ENCODE measurements at regions not wholly inside any gene's neighbourhood (a gene's known extent, or its start where the extent isn't known, plus 50 kb on each side); places are given as distances from the start of the nearest gene placed in this dataset.

DNA sequence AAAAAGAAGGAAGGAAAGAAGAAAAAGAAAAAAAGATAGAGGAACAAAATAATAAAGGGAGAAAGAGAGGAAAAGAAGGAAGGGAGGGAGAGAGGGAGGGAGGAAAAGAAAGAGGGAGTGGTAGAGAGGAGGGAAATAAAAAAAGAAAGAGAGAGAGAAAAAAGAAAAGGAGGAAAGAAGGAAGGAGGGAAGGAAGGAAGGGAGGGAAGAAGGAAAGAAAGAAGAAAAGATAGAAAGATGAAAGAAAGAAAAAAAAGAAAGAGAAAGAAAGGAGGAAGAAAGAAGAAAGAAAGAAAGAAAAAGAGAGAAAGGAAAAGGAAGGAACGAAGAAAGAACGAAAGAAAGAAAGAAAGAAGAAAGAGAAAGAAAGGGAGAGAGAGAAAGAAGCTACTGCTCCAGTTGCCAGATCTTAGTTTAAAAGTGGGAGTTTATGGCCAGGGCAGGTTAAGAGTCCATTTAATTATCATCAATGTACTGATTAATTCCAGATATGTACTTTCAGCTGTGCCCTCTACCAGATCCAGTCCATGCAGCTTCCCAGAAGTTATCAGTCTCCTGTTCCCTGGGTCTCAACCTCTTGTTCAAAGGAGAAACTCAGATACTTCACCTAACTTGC lies 1378.5 kb upstream of the NUDT12 start:
- H3K27ac ChIP-seq (ENCODE audit: low read depth in 1 of 2, low read length in 2 of 2): no peak overlapping the region
- no peak overlapping the region for H3K9ac ChIP-seq (ENCODE audit: low read depth in 1 of 2, low read length in 2 of 2)
- no peak overlapping the region for H3K4me3 ChIP-seq (ENCODE audit: low read depth in 1 of 3, low read length in 3 of 3)
- WGBS: 72% methylated on average over 2 of the region's 2 CpGs
- no peak for DNase-seq (ENCODE audit: low spot score)
- no peaks in the 10 kb centered on the region for H3K36me3 ChIP-seq (ENCODE audit: control insufficient read depth in 4 of 4, insufficient read depth in 3 of 4, low read depth in 1 of 4, low read length in 3 of 4)
- H3K4me1 ChIP-seq (ENCODE audit: control insufficient read depth in 4 of 4, insufficient read depth in 4 of 4, low read length in 3 of 4): no peaks in the 10 kb centered on the region
- no peaks in the 10 kb centered on the region for H3K9me3 ChIP-seq (ENCODE audit: control insufficient read depth in 4 of 4, low read length in 3 of 4)
- no peaks in the 10 kb centered on the region for H3K27me3 ChIP-seq (ENCODE audit: control insufficient read depth in 4 of 4, insufficient read depth in 4 of 4, low read length in 3 of 4)
- TF ChIP-seq ATF3 (IDR thresholded peaks at IDR 0.05) (no peak), FOXA2 (IDR thresholded peaks at IDR 0.05) (no peak), SP1 (IDR thresholded peaks at IDR 0.05) (no peak), ZBTB33 (IDR thresholded peaks at IDR 0.05) (no peak), NR2F2 (IDR thresholded peaks at IDR 0.05) (no peak), HNF4G (IDR thresholded peaks at IDR 0.05) (no peak), JUND (IDR thresholded peaks at IDR 0.05) (no peak)

GRCh38 chr5:104937598-104937997 lies 1375.0 kb upstream of the NUDT12 start:
- H3K36me3 ChIP-seq (ENCODE audit: control insufficient read depth in 4 of 4, insufficient read depth in 3 of 4, low read depth in 1 of 4, low read length in 3 of 4): no peaks in the 10 kb centered on the region
- no peaks in the 10 kb centered on the region for H3K4me1 ChIP-seq (ENCODE audit: control insufficient read depth in 4 of 4, insufficient read depth in 4 of 4, low read length in 3 of 4)
- H3K9ac ChIP-seq (ENCODE audit: low read depth in 1 of 2, low read length in 2 of 2): no peak overlapping the region
- no peak for DNase-seq (ENCODE audit: low spot score)
- no peaks in the 10 kb centered on the region for H3K27me3 ChIP-seq (ENCODE audit: control insufficient read depth in 4 of 4, insufficient read depth in 4 of 4, low read length in 3 of 4)
- H3K4me3 ChIP-seq (ENCODE audit: low read depth in 1 of 3, low read length in 3 of 3): no peak overlapping the region
- H3K9me3 ChIP-seq (ENCODE audit: control insufficient read depth in 4 of 4, low read length in 3 of 4): no peaks in the 10 kb centered on the region
- 81% methylated on average over 1 of the region's 1 CpG for WGBS
- TF ChIP-seq EGR1 (IDR thresholded peaks at IDR 0.05; ENCODE audit: low read depth in 2 of 2): no peak
- no peak for TF ChIP-seq RAD21 (IDR thresholded peaks at IDR 0.05)
- no peak for TF ChIP-seq ATF3 (IDR thresholded peaks at IDR 0.05)
- TF ChIP-seq REST (IDR thresholded peaks at IDR 0.05): no peak
- TF ChIP-seq FOXA2 (IDR thresholded peaks at IDR 0.05): no peak
- TF ChIP-seq HNF4G (IDR thresholded peaks at IDR 0.05): no peak
- no peak for TF ChIP-seq FOXA1 (IDR thresholded peaks at IDR 0.05)
- TF ChIP-seq TAF1 (conservative IDR thresholded peaks at IDR 0.05): no peak
- TF ChIP-seq, protein P1, sequence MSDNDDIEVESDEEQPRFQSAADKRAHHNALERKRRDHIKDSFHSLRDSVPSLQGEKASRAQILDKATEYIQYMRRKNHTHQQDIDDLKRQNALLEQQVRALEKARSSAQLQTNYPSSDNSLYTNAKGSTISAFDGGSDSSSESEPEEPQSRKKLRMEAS (IDR thresholded peaks at IDR 0.05): no peak
- TF ChIP-seq, protein P2, sequence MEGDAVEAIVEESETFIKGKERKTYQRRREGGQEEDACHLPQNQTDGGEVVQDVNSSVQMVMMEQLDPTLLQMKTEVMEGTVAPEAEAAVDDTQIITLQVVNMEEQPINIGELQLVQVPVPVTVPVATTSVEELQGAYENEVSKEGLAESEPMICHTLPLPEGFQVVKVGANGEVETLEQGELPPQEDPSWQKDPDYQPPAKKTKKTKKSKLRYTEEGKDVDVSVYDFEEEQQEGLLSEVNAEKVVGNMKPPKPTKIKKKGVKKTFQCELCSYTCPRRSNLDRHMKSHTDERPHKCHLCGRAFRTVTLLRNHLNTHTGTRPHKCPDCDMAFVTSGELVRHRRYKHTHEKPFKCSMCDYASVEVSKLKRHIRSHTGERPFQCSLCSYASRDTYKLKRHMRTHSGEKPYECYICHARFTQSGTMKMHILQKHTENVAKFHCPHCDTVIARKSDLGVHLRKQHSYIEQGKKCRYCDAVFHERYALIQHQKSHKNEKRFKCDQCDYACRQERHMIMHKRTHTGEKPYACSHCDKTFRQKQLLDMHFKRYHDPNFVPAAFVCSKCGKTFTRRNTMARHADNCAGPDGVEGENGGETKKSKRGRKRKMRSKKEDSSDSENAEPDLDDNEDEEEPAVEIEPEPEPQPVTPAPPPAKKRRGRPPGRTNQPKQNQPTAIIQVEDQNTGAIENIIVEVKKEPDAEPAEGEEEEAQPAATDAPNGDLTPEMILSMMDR (IDR thresholded peaks at IDR 0.05; ENCODE audit: low read depth, low read length, missing input control): no peak
- no peak for TF ChIP-seq YY1 (IDR thresholded peaks at IDR 0.05)
- TF ChIP-seq GABPA (IDR thresholded peaks at IDR 0.05 in 1 of 2, conservative IDR thresholded peaks at IDR 0.05 in 1 of 2): no peak
- H3K27ac ChIP-seq (ENCODE audit: low read depth in 1 of 2, low read length in 2 of 2): no peak overlapping the region

Data from liver (tissue), 8 donors.